ENCODE measurements at regions not wholly inside any gene's neighbourhood (a gene's known extent, or its start where the extent isn't known, plus 50 kb on each side); places are given as distances from the start of the nearest gene placed in this dataset.

DNA sequence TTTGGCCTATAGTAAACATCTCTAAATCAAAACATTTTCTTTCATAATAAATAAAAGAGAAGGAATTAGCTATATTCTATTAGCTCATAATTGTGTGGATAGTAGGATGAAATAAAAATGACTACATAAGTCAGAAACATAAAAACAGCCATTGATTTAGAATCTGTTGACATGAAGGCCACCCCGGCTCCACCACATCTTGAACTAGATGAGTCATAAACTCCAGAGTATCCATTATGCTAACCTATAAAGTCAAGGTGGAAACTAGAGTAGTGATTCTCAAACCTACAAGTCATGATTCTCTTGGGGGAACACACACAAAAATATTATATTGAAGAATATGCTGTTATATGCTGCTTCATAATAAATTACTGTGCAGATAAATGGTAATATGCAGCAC, 831.0 kb downstream of the TUSC7 start:
- ChIA-PET POLR2A (ENCODE audit: partially characterized antibody) (no interaction called here), CTCF (ENCODE audit: partially characterized antibody) (interaction anchor here (0.7 to 1.6 kb wide), 2 partner anchors 9 to 15 kb away, joined by 3 read pairs; no protein-coding TSS in a partner anchor)
- H3K18ac ChIP-seq (ENCODE audit: extremely low read depth, low read length) = no peak overlapping the region
- no peak overlapping the region for H3K23ac ChIP-seq (ENCODE audit: insufficient read length)
- no peak overlapping the region for H2BK120ac ChIP-seq (replicated peaks; ENCODE audit: low read depth, low read length)
- no peaks in the 10 kb centered on the region for H3K79me2 ChIP-seq (ENCODE audit: control insufficient read depth in 1 of 2, insufficient read depth in 2 of 2, low read length in 2 of 2)
- no peak overlapping the region for H3K4ac ChIP-seq (replicated peaks; ENCODE audit: insufficient read length, low read depth, low read length)
- peaks cover 0 to 2% (median 0%) of the 10 kb centered on the region in 4 experiments; a peak in 1 of 7 replicates for H3K27me3 ChIP-seq (replicated peaks in 1 of 4; ENCODE audit: control insufficient read depth in 3 of 4, extremely low read depth in 1 of 4, insufficient read depth in 3 of 4, low read length in 3 of 4)
- no peak overlapping the region for H3K27ac ChIP-seq (ENCODE audit: low read depth, low read length)
- H3K79me1 ChIP-seq (ENCODE audit: low read depth, low read length) = no peaks in the 10 kb centered on the region
- H4K91ac ChIP-seq (replicated peaks; ENCODE audit: insufficient read length, low read length) = no peak overlapping the region
- no peak overlapping the region for H3K56ac ChIP-seq (replicated peaks; ENCODE audit: insufficient read length, low read depth, low read length)
- 100% methylated on average over 1 of the region's 1 CpG; no CpG with 5 or more reads in 1 of the 2 experiments for WGBS, 2 experiments (ENCODE audit: extremely low coverage in 1 of 2, insufficient coverage in 1 of 2, insufficient read length in 1 of 2, insufficient replicate concordance in 2 of 2, low coverage in 1 of 2, low lambda C conversion rate in 2 of 2, missing lambda C conversion rate in 1 of 2)
- no peak overlapping the region for H2BK5ac ChIP-seq (ENCODE audit: low read depth, low read length)
- no peak overlapping the region for H2BK20ac ChIP-seq (ENCODE audit: low read length)
- H3K14ac ChIP-seq (ENCODE audit: insufficient read length) = no peak overlapping the region
- no peak overlapping the region for H2AFZ ChIP-seq (ENCODE audit: low read length)
- no peaks in the 10 kb centered on the region for H4K20me1 ChIP-seq (replicated peaks in 1 of 2; ENCODE audit: control insufficient read depth in 1 of 2, insufficient read depth in 2 of 2, low read length in 2 of 2)
- no peak overlapping the region for H3K4me3 ChIP-seq (ENCODE audit: extremely low read depth in 1 of 4, insufficient read depth in 2 of 4, low read depth in 3 of 4, low read length in 4 of 4)
- no peak overlapping the region for H3K4me2 ChIP-seq (ENCODE audit: insufficient read depth in 1 of 2, low read depth in 2 of 2, low read length in 2 of 2)
- H3K9me3 ChIP-seq (ENCODE audit: insufficient read depth in 2 of 2, low read depth in 1 of 2, low read length in 1 of 2) = no peaks in the 10 kb centered on the region
- no peaks in the 10 kb centered on the region for H3K23me2 ChIP-seq (ENCODE audit: low read depth, low read length)
- no peak overlapping the region for H2BK12ac ChIP-seq (ENCODE audit: low read depth, low read length)
- no peaks in the 10 kb centered on the region for H3K4me1 ChIP-seq (replicated peaks in 1 of 4; ENCODE audit: control insufficient read depth in 3 of 4, insufficient read depth in 4 of 4, low read length in 3 of 4)
- H3K9ac ChIP-seq (replicated peaks in 1 of 4; ENCODE audit: extremely low read depth in 1 of 4, low read depth in 3 of 4, low read length in 3 of 4) = no peak overlapping the region
- FAIRE-seq (no peak), DNase-seq (ENCODE audit: low read depth in 1 of 2, low spot score in 2 of 2) (no peak)
- H4K5ac ChIP-seq (ENCODE audit: insufficient read length, low read depth, low read length) = no peak overlapping the region
- no peak overlapping the region for H4K8ac ChIP-seq (ENCODE audit: extremely low read depth, insufficient read depth, low read length)
- H2AK5ac ChIP-seq (ENCODE audit: low read depth, low read length) = no peak overlapping the region
- H3K36me3 ChIP-seq (ENCODE audit: control insufficient read depth in 2 of 4, insufficient read depth in 4 of 4, low read length in 3 of 4) = no peaks in the 10 kb centered on the region
- no peak overlapping the region for H2BK15ac ChIP-seq (ENCODE audit: low read length)
- no peak for TF ChIP-seq TEAD4 (IDR thresholded peaks at IDR 0.05; ENCODE audit: low read depth, low read length)
- no peak for TF ChIP-seq KDM1A (IDR thresholded peaks at IDR 0.05; ENCODE audit: borderline replicate concordance, low read length)
- TF ChIP-seq, protein P1, sequence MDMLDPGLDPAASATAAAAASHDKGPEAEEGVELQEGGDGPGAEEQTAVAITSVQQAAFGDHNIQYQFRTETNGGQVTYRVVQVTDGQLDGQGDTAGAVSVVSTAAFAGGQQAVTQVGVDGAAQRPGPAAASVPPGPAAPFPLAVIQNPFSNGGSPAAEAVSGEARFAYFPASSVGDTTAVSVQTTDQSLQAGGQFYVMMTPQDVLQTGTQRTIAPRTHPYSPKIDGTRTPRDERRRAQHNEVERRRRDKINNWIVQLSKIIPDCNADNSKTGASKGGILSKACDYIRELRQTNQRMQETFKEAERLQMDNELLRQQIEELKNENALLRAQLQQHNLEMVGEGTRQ (IDR thresholded peaks at IDR 0.05; ENCODE audit: low read length) = no peak
- TF ChIP-seq ZNF274 (IDR thresholded peaks at IDR 0.05; ENCODE audit: borderline replicate concordance, extremely low read depth, low read length) = no peak
- TF ChIP-seq BRCA1 (IDR thresholded peaks at IDR 0.05; ENCODE audit: low read depth, low read length) = no peak
- TF ChIP-seq TAF1 (IDR thresholded peaks at IDR 0.05; ENCODE audit: low read depth, low read length) = no peak
- TF ChIP-seq JUN (IDR thresholded peaks at IDR 0.05; ENCODE audit: low read depth, low read length) = no peak
- no peak for TF ChIP-seq SRF (IDR thresholded peaks at IDR 0.05; ENCODE audit: low read depth, low read length)
- no peak for TF ChIP-seq SP4 (IDR thresholded peaks at IDR 0.05; ENCODE audit: low read length)
- TF ChIP-seq CBX8 (IDR thresholded peaks at IDR 0.05; ENCODE audit: borderline replicate concordance, low read depth, low read length) = no peak
- no peak for TF ChIP-seq BACH1 (IDR thresholded peaks at IDR 0.05; ENCODE audit: low read length)
- TF ChIP-seq MAFK (IDR thresholded peaks at IDR 0.05; ENCODE audit: low read depth, low read length) = no peak
- TF ChIP-seq EP300 (IDR thresholded peaks at IDR 0.05; ENCODE audit: borderline replicate concordance in 1 of 2, low read depth in 2 of 2, low read length in 2 of 2) = no peak
- no peak for TF ChIP-seq CEBPB (IDR thresholded peaks at IDR 0.05; ENCODE audit: low read depth, low read length)
- TF ChIP-seq HDAC6 (IDR thresholded peaks at IDR 0.05; ENCODE audit: low read depth, low read length) = no peak
